ENCODE measurements at regions not wholly inside any gene's neighbourhood (a gene's known extent, or its start where the extent isn't known, plus 50 kb on each side); places are given as distances from the start of the nearest gene placed in this dataset.

- no peak for TF ChIP-seq FOXK2 (conservative IDR thresholded peaks at IDR 0.05 in 1 of 2, IDR thresholded peaks at IDR 0.05 in 1 of 2; ENCODE audit: low read depth in 2 of 2)
- TF ChIP-seq ARID3B (CRISPR knock-in tag; IDR thresholded peaks at IDR 0.05; ENCODE audit: borderline replicate concordance) = no peak
- TF ChIP-seq TGIF2 (CRISPR knock-in tag; IDR thresholded peaks at IDR 0.05) = no peak
- TF ChIP-seq ZNF174 (CRISPR knock-in tag; IDR thresholded peaks at IDR 0.05) = no peak
- no peak for TF ChIP-seq E2F4 (CRISPR knock-in tag; IDR thresholded peaks at IDR 0.05; ENCODE audit: low read depth)
- TF ChIP-seq MAFK (IDR thresholded peaks at IDR 0.05; ENCODE audit: low read length) = no peak
- TF ChIP-seq ZNF668 (CRISPR knock-in tag; IDR thresholded peaks at IDR 0.05) = no peak
These were observed 491.8 kb downstream of the KCNJ3 start (continued) for GRCh38 chr2:155190342-155190741.

- ATAC-seq = no peak
- ChIA-PET POLR2A (no interaction called here), CTCF (ENCODE audit: low intra/inter-chr PET ratio) (no interaction called here)
- no peaks in the 10 kb centered on the region for H3K27me3 ChIP-seq (ENCODE audit: control insufficient read depth in 2 of 2, insufficient read depth in 2 of 2, low read length in 2 of 2)
- no peaks in the 10 kb centered on the region for H4K20me1 ChIP-seq (replicated peaks; ENCODE audit: control insufficient read depth, insufficient read depth, low read length)
- no peak for FAIRE-seq
- no peak overlapping the region for H2AFZ ChIP-seq (ENCODE audit: low read depth, low read length)
- H3K4me2 ChIP-seq (ENCODE audit: insufficient read depth, low read length) = no peak overlapping the region
- no peak overlapping the region for H3K4me3 ChIP-seq
- intact Hi-C loops (cut with micrococcal nuclease) = no loop called here
- no peak overlapping the region for H3K27ac ChIP-seq (ENCODE audit: extremely low read depth, low read depth, low read length)
- BruUV-seq (replicated peaks) = no TSS peak
- H3K36me3 ChIP-seq (ENCODE audit: control insufficient read depth, insufficient read depth, low read length) = no peaks in the 10 kb centered on the region
- WGBS (ENCODE audit: insufficient coverage, low coverage, missing lambda C conversion rate) = 3% methylated on average over 3 of the region's 3 CpGs
- no peak for DNase-seq (ENCODE audit: extremely low read depth in 1 of 4, low spot score in 3 of 4)
- TF ChIP-seq E2F3 (CRISPR knock-in tag; IDR thresholded peaks at IDR 0.05) = no peak
- no peak for TF ChIP-seq TSC22D4 (tag; IDR thresholded peaks at IDR 0.05)
- no peak for TF ChIP-seq HINFP (tag; conservative IDR thresholded peaks at IDR 0.05; ENCODE audit: low read depth)
- TF ChIP-seq MEIS2 (IDR thresholded peaks at IDR 0.05; ENCODE audit: partially characterized antibody) = no peak
- TF ChIP-seq RBFOX2 (IDR thresholded peaks at IDR 0.05; ENCODE audit: low read depth, low read length) = no peak
- no peak for TF ChIP-seq RBM39 (optimal IDR thresholded peaks at IDR 0.05; ENCODE audit: low read depth, low read length)
- no peak for TF ChIP-seq SMAD4 (CRISPR knock-in tag; conservative IDR thresholded peaks at IDR 0.05)
- H3K9ac ChIP-seq (ENCODE audit: insufficient read depth in 1 of 2, low read depth in 2 of 2, low read length in 2 of 2) = no peak overlapping the region
- H3K79me2 ChIP-seq (ENCODE audit: control insufficient read depth, insufficient read depth, low read length) = no peaks in the 10 kb centered on the region
- peaks cover 2% of the 10 kb centered on the region; the same call in 1 of the 2 replicates for H3K9me3 ChIP-seq (replicated peaks; ENCODE audit: control insufficient read depth, insufficient read depth, low read depth, low read length)
- H3K9me1 ChIP-seq (ENCODE audit: control insufficient read depth, insufficient read depth, low read length) = no peaks in the 10 kb centered on the region
- H3K4me1 ChIP-seq (replicated peaks in 1 of 2; ENCODE audit: control insufficient read depth in 2 of 2, insufficient read depth in 2 of 2, low read length in 2 of 2) = no peaks in the 10 kb centered on the region
- in situ Hi-C loops (cut with MboI) = no loop called here
These were observed 480.4 kb downstream of the KCNJ3 start for GRCh38 chr2:155178921-155179320.

Measured in K562 (cell line).